HPDE6-E6E7 (cell line): ENCODE measurements at regions not wholly inside any gene's neighbourhood (a gene's known extent, or its start where the extent isn't known, plus 50 kb on each side); places are given as distances from the start of the nearest gene placed in this dataset.
"Not testable (repeated sequence)": the region's sequence is repeated elsewhere in the genome, so short reads cannot be mapped to it uniquely, and the experiment has no call there.

Source experiments
- DNase-seq: peaks from one replicate; pipeline ENCODE4 v3.0.0; 2011; ENCODE audit warnings: missing footprints; ENCODE audit errors: extremely low spot score

- peak; percentile 58 for DNase-seq
Measured at GRCh38 chr4:181796502-181796901, 446.7 kb upstream of the TENM3 start.

GRCh38 chr4:181798536-181798935 is 444.7 kb upstream of the TENM3 start:
- no peak for DNase-seq

GRCh38 chr4:181799561-181800069 is 443.6 kb upstream of the TENM3 start:
- DNase-seq, result no peak

GRCh38 chr4:181802207-181802606 is 441.0 kb upstream of the TENM3 start:
- DNase-seq, result no peak

- DNase-seq, result no peak
Measured at GRCh38 chr4:181807771-181808170, 435.4 kb upstream of the TENM3 start.

GRCh38 chr4:181810711-181811110 is 432.5 kb upstream of the TENM3 start:
- DNase-seq, result no peak

- DNase-seq, result not testable (repeated sequence)
Measured at GRCh38 chr4:181811550-181811949, 431.7 kb upstream of the TENM3 start.

- DNase-seq, result no peak
Measured at GRCh38 chr4:181819946-181820345, 423.3 kb upstream of the TENM3 start.

GRCh38 chr4:181820553-181820952 is 422.6 kb upstream of the TENM3 start:
- no peak for DNase-seq

- DNase-seq, result peak; percentile 33
Measured at GRCh38 chr4:181821039-181822004, 421.9 kb upstream of the TENM3 start.

- DNase-seq, result no peak
Measured at GRCh38 chr4:181822005-181822375, 421.2 kb upstream of the TENM3 start.

- DNase-seq, result no peak
Measured at GRCh38 chr4:181823183-181823582, 420.0 kb upstream of the TENM3 start.

GRCh38 chr4:181823645-181824044 is 419.6 kb upstream of the TENM3 start:
- no peak for DNase-seq

GRCh38 chr4:181825564-181825963 is 417.6 kb upstream of the TENM3 start:
- DNase-seq, result no peak

GRCh38 chr4:181827246-181827645 is 416.0 kb upstream of the TENM3 start:
- no peak for DNase-seq

GRCh38 chr4:181830404-181831035 is 412.7 kb upstream of the TENM3 start:
- no peak for DNase-seq

GRCh38 chr4:181834071-181834470 is 409.1 kb upstream of the TENM3 start:
- DNase-seq, result no peak

GRCh38 chr4:181835348-181835747 is 407.9 kb upstream of the TENM3 start:
- peak; percentile 20 for DNase-seq

- DNase-seq, result no peak
Measured at GRCh38 chr4:181838253-181838652, 404.9 kb upstream of the TENM3 start.

- not testable (repeated sequence) for DNase-seq
Measured at GRCh38 chr4:181843797-181844196, 399.4 kb upstream of the TENM3 start.

- peak; percentile 12 for DNase-seq
Measured at GRCh38 chr4:181845617-181846016, 397.6 kb upstream of the TENM3 start.

GRCh38 chr4:181846934-181847333 is 396.3 kb upstream of the TENM3 start:
- no peak for DNase-seq

GRCh38 chr4:181848357-181848756 is 394.8 kb upstream of the TENM3 start:
- no peak for DNase-seq
